Glutamatergic neuron (in vitro differentiated cells): ENCODE measurements at regions not wholly inside any gene's neighbourhood (a gene's known extent, or its start where the extent isn't known, plus 50 kb on each side); places are given as distances from the start of the nearest gene placed in this dataset.

ENCODE experiments used
- DNase-seq: peaks from one replicate; pipeline ENCODE4 v3.0.0; 2022
- H3K27ac Mint-ChIP-seq: one replicate; pipeline ENCODE4 v1.8.0; 2020; ENCODE audit warnings: mild to moderate bottlenecking, mixed read lengths, inconsistent platforms; ENCODE audit not compliant: unreplicated experiment
- H3K27me3 Mint-ChIP-seq: one replicate; pipeline ENCODE4 v1.8.0; 2020; ENCODE audit warnings: mild to moderate bottlenecking, moderate library complexity, mixed read lengths, inconsistent platforms; ENCODE audit not compliant: unreplicated experiment
- H3K36me3 Mint-ChIP-seq: one replicate; pipeline ENCODE4 v1.8.0; 2020; ENCODE audit warnings: mild to moderate bottlenecking, mixed read lengths, inconsistent platforms; ENCODE audit not compliant: unreplicated experiment
- H3K4me1 Mint-ChIP-seq: one replicate; pipeline ENCODE4 v1.8.0; 2020; ENCODE audit warnings: mild to moderate bottlenecking, low read depth, mixed read lengths, inconsistent platforms; ENCODE audit not compliant: unreplicated experiment
- H3K4me3 Mint-ChIP-seq: one replicate; pipeline ENCODE4 v1.8.0; 2020; ENCODE audit warnings: mild to moderate bottlenecking, mixed read lengths, inconsistent platforms; ENCODE audit not compliant: unreplicated experiment
- H3K9me3 Mint-ChIP-seq: one replicate; pipeline ENCODE4 v1.8.0; 2020; ENCODE audit warnings: mild to moderate bottlenecking, moderate library complexity, mixed read lengths, inconsistent platforms; ENCODE audit not compliant: unreplicated experiment
- CTCF ChIP-seq: fragments of 200-600 bp; sonication (generic); IDR thresholded peaks from one replicate; pipeline ENCODE4 v1.5.0; 2021; ENCODE audit not compliant: partially characterized antibody, unreplicated experiment

- no peak for DNase-seq
- Mint-ChIP-seq H3K4me1 (no peaks in the 10 kb centered on the region), H3K9me3 (peaks cover 25% of the 10 kb centered on the region), H3K27me3 (peaks cover 2% of the 10 kb centered on the region), H3K27ac (no peak overlapping the region), H3K4me3 (no peak overlapping the region), H3K36me3 (peaks cover 20% of the 10 kb centered on the region)
- no peak for TF ChIP-seq CTCF
Observed at GRCh38 chr22:49440931-49441330, 386.7 kb downstream of the BRD1 start.

GRCh38 chr22:49439373-49439772 lies 388.3 kb downstream of the BRD1 start:
- Mint-ChIP-seq H3K27ac (no peak overlapping the region), H3K36me3 (peaks cover 18% of the 10 kb centered on the region), H3K4me1 (no peaks in the 10 kb centered on the region), H3K4me3 (no peak overlapping the region), H3K9me3 (peaks cover 25% of the 10 kb centered on the region), H3K27me3 (no peaks in the 10 kb centered on the region)
- no peak for DNase-seq
- no peak for TF ChIP-seq CTCF

GRCh38 chr22:49437956-49438355 lies 389.7 kb downstream of the BRD1 start:
- H3K4me1 Mint-ChIP-seq, result no peaks in the 10 kb centered on the region
- H3K4me3 Mint-ChIP-seq, result no peak overlapping the region
- H3K9me3 Mint-ChIP-seq, result peaks cover 21% of the 10 kb centered on the region
- no peak overlapping the region for H3K27ac Mint-ChIP-seq
- H3K36me3 Mint-ChIP-seq, result peaks cover 18% of the 10 kb centered on the region
- no peaks in the 10 kb centered on the region for H3K27me3 Mint-ChIP-seq
- DNase-seq, result no peak
- TF ChIP-seq CTCF, result no peak

- Mint-ChIP-seq H3K4me1 (no peaks in the 10 kb centered on the region), H3K27me3 (no peaks in the 10 kb centered on the region), H3K27ac (no peak overlapping the region), H3K4me3 (no peak overlapping the region), H3K36me3 (peaks cover 18% of the 10 kb centered on the region), H3K9me3 (peaks cover 19% of the 10 kb centered on the region)
- DNase-seq, result no peak
- TF ChIP-seq CTCF, result no peak
Observed at GRCh38 chr22:49437356-49437755, 390.3 kb downstream of the BRD1 start.

- no peak overlapping the region for H3K27ac Mint-ChIP-seq
Observed at GRCh38 chr22:49436056-49436455, 391.6 kb downstream of the BRD1 start.

More at GRCh38 chr22:49436056-49436455, 391.6 kb downstream of the BRD1 start:
- no peak for TF ChIP-seq CTCF
- H3K27me3 Mint-ChIP-seq, result no peaks in the 10 kb centered on the region
- no peak overlapping the region for H3K4me3 Mint-ChIP-seq
- peaks cover 16% of the 10 kb centered on the region for H3K36me3 Mint-ChIP-seq
- DNase-seq, result no peak
- H3K9me3 Mint-ChIP-seq, result peaks cover 23% of the 10 kb centered on the region
- no peaks in the 10 kb centered on the region for H3K4me1 Mint-ChIP-seq
